GM19023 (cell line): ENCODE measurements at regions not wholly inside any gene's neighbourhood (a gene's known extent, or its start where the extent isn't known, plus 50 kb on each side); places are given as distances from the start of the nearest gene placed in this dataset.
"Not testable (repeated sequence)": the region's sequence is repeated elsewhere in the genome, so short reads cannot be mapped to it uniquely, and the experiment has no call there.

Source experiments
- ATAC-seq: cut with Tn5 transposase; IDR thresholded peaks from one replicate; pipeline ENCODE4 v1.9.1; 2021; ENCODE audit warnings: mild to moderate bottlenecking, moderate library complexity; ENCODE audit not compliant: unreplicated experiment

DNA sequence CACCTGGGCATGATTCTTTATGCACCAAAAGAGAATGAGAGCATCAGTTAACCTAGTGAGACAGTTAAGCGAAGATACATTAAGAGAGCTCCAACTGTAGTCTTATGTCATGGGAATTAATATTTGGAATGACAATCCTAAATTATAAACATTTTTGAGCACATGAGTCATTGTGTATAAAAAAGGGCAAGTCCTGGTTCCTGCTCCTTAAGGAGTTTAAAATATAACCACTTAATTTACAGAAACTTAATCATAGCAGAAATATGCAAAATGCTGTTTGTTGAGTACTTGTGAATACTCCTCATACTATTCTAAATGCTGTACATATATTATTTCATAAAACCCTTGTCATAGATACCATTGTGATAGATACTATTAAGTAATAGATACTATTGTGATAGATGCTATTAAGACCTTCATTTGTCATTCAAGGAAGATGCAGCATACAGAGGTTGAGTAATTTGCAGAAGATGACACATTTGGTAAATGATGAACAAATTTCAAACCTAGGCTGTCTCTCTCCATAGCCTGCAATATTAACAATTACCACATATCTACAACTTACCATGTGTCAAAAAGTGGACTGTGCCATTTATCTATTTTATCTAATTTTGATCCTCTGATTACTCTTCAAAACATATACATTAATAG, 301.0 kb downstream of the TBC1D4 start:
- no peak for ATAC-seq

DNA sequence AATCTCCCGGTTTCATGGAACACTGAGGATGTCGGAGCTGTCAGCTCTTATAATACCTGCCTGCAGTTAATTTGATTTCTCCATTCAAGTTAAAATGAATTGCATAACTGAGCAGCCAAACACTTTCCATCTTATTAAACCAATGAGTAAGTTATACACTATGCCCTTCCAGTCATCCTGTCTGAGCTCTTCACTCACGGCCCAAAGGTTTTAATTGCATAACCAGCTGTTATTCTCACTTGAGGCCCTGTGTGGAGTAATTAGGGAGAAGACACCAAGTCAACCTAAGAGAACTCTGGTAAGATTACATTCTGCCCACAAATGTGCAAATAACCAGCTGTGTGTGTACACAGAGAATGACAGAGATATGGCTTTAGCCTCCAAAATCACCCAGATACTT, 303.5 kb downstream of the TBC1D4 start:
- no peak for ATAC-seq

DNA sequence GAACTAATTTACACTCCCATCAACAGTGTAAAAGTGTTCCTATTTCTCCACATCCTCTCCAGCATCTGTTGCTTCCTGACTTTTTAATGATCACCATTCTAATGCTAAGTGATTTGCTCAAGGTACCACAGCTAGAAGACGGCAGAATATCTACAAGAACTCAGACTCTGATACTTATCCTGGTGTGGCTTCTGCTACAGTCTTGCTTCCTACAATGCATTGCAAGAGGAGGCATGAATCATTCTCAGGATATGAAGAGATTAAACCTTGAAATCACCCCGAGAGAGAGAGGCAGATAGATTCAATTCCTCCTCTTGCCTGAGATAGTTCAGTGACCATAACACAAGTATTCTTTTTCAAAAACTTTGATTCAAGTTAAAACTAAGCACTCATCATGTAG, 306.4 kb downstream of the TBC1D4 start:
- ATAC-seq, result no peak

DNA sequence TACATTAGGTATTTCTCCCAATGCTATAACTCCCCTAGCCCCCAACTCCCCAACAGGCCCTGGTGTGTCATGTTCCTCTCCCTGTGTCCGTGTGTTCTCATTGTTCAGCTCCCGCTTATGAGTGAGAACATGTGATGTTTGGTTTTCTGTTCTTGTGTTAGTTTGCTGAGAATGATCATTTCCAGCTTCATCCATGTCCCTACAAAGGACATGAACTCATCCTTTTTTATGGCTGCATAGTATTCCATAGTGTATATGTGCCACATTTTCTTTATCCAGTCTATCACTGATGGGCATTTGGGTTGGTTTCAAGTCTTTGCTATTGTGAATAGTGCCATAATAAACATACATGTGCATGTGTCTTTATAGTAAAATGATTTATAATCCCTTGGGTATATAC, 306.9 kb downstream of the TBC1D4 start:
- ATAC-seq, result not testable (repeated sequence)

DNA sequence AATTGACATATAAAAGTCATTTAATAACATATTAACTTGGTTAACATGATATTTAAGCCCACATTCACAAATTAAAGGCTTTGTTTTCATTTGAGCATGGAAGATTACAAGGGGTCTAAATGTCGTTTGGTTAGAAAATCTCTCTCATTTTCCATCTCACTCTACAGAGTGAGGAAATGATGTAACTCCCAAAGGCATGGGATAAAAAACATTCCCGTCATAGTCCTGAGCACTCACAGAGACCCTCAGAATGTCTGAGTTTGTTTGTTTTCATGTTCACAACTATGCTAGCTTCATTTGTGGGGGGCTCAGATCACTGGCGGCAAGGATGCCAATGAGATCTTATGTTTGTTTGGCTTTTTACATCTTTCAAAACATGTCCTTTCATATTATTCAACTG, 307.5 kb downstream of the TBC1D4 start:
- ATAC-seq, result no peak

DNA sequence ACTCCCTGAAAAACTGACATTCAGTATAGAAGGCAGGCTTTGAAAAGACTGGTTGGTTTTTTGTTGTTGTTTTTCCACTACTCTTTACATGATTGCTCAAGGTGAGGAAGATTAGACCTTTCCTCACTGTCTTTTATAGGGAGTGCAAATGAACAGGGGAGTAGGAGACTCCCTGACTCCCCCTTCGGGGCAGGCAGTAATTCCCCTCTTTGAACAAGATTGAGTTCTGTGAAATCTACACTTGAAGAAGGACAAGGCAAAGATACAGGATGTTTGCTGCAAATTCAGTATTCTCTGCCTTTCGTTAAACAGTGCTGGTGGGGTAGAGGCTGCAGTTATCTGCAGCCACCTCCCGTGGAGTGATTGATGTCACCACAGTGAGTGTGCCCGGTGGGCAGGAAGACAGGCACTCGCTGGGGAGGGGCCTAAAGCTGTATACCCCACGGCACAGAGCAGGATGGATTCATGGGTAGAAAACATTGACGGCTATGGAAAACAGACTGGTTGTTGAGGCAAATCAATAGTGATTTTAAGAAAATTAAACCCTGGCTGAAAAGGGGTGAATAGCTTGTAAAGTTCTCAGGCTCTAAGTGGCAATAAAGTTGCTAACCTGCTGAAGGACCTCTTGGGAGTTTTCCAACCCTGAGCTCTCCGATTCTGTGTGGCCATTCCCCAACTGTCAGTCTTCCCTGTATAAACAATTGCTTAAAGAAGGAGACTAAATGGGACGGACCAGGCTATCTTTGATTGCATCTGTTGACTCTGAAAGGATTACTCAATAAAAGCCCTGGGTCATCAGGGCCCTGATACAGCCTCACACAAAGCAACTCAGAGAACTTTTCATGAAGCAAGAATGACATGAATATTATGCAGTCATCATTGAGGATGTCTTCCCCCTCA, 308.3 kb downstream of the TBC1D4 start:
- ATAC-seq, result no peak

DNA sequence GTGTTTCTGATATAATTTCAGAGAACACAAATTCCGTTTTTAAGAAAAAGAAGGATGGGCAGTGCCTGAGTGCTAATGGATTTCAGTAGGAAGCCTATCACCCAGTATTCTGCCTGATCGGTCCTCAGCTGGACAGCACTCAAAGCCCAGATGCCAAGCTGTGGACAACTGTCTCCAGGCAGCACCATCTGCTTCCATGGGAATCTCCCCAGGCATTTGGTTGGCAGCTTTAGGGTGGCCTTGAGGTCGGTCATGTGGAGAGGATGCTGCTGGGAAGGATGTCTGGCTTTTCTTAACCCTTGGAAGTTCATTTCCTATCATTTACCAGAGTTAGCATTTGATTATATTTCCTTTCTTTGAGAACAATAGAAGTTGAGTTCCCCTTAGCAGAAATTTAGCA, 311.7 kb downstream of the TBC1D4 start:
- no peak for ATAC-seq

DNA sequence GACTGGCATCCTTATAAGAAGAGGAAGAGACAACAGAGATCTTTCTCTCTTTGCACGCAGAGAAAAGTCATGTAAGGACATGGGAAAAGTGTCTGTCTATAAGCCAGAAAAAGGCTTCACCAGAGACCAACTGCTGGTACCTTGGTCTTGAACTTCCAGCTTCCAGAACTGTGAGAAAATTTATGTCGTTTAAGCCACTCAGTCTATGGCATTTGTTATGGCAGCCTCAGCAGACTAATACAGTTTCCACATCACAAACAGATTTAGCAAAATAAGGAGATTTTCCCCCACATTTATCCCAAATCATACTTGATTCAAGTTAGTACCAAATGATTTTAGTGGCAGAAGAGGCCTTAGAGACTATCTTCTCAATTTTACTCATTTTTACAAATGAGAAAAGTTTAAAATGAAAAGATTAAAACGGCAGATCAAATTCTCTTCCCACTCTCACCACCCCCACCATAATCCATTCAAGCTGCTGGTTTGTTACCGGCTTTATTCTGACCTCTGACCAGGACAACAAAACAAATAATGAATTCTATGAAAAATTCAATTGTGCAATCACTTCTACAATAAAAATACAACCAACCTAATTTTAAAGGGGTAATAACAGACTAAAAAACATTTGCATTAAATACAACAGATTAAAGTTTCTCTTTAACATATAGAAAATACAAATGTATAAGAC, 316.3 kb downstream of the TBC1D4 start:
- no peak for ATAC-seq

DNA sequence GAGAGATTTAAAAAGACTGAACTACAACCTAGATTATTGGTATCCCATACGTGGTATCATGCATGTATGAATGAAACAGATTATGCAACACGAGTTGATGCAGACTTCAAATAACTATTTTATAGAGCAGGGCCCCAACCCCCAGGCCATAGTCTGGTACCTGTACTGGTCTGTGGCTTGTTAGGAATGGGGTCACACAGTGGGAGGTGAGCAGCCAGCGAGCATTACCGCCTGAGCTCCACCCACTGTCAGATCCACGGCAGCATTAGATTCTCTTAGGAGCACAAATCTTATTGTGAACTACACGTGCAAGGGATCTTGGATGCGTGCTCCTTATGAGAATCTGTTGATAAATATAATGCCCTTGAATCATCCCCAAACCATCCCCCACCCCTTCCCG, 320.2 kb downstream of the TBC1D4 start:
- ATAC-seq, result no peak

DNA sequence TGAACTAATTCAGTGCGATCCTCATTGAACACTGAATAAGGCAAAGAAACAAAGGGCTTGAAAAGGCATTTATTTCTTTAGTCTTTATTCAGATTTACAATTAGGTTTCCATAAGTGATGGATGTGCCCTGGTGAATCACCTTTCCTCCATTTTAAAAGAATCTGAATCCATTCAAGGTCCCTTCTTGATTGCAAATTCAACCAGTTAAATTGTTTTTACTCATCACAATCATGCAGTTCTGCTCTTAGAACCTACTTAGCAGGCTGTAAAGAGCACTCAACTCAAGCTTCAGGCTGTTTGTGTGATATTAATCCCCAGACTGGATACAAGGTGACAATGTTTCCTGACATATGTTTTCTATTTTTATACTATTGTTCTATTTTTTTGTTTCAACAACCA, 321.0 kb downstream of the TBC1D4 start:
- ATAC-seq, result no peak

DNA sequence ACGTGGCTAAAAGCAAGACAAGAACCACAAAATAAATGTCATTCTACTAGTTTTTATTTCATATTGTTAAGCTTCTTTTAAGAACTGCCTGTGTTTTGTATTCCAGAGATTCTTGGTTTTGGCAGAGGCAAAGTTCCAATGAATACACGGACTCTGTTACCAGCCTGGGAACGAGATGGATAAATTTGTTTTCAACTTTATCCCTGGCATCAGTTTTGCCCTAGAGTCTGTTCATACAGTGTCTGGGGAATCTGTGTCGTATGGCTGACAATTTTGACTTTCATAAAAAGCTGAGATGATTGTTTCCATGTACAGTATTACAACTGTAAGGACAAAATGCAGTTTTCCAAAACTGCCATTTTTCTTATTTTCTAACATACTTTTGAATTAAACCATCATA, 327.6 kb downstream of the TBC1D4 start:
- ATAC-seq, result no peak

DNA sequence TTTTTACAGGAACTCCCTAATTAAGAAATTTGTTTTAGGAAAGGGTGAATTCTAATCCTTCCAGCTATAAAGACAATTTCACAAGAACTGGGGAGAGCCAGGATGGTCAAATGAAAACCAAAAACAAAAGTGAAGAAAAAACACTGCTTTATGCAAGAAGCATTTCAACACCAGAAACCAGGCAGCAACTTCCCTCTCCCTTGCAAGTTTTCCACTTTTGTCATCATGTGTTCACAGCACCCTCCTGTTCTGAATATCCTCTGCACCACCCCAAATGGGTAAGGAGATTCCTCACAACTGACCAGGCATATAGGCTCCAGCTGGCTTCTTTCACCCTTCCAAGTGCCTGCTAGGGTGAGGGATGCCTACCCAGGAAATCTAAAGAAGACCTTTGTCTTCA, 328.1 kb downstream of the TBC1D4 start:
- ATAC-seq, result no peak

DNA sequence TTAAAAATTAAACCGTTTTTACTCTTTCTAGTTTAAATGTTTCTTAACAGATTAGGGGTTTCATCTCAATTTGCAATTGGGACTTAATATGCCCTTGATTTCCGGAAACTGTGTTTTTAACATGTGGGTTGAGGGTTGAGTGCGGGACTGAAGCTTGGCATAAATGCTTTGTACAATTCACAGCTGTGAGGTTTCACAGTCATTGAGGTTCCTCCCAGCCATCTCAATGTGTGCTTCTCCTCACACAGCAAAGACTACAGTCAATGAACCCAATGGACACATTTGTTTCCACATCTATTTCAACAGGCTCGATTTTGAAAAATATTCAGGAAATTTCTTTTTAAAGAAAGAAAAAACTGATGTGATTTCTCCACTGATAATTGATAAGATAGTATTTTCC, 328.6 kb downstream of the TBC1D4 start:
- ATAC-seq, result no peak

DNA sequence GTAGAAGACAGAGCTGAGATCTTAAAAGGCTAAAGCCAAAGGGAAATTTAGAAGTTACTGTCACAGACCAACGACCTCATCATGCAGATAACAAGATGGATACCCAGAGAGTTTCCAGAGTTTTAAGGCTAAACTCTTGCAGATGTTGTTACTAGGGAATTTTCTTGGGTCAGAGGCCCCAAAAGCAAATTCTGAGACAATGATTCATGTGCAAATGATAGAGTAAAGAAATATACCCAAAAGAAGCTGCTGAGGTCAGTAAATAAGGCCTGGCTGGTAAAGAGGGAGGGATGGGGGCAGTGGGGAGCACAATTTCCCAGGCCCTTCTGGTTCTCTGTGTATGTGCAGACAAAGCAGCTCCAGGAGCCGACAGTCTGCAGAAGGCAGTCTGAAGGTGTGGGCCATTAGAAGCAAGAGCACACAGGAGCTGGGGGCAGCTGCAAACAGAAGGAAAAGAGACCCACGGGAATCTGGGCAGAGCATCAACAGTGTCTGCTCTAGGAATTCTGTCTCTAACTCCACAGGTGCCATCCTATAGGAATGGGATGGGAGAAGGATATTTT, 330.8 kb downstream of the TBC1D4 start:
- no peak for ATAC-seq

DNA sequence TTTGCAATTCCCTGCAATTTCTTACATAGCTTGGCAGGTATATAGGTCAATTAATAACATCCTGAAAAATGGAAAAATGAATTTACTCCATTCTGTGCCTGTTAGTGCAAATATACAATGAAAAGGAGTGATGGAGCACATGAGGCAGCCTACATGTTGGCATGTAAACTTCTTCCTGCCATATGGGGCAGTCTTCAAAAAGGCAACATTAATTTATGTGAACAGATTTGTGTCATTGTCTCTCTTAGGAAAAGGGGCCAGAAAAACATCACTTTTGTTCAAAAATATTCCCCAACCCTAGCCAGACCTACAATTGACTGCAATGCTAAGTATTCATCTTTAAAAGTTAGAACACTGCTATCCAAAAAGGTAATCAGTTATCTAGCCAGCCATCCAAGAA, 332.2 kb downstream of the TBC1D4 start:
- ATAC-seq, result no peak

DNA sequence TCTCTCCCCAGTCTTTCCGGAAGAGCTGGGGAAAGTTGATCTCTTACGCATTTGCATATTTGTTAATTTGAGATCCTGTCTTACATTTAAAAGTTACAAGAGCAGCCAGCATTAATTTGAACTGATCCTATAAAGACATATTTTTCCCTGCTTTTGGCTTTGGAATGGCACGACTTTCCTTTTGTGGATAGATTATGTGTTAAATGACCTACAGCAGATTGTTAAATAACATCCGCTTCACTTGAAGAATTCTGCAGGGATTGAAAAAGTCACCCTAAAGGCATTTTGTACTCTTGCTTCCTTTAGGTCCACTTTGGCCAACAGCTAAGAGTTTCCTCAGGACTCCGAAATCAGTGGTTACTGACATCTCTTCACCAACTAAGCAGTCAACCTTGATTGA, 334.0 kb downstream of the TBC1D4 start:
- ATAC-seq, result no peak

DNA sequence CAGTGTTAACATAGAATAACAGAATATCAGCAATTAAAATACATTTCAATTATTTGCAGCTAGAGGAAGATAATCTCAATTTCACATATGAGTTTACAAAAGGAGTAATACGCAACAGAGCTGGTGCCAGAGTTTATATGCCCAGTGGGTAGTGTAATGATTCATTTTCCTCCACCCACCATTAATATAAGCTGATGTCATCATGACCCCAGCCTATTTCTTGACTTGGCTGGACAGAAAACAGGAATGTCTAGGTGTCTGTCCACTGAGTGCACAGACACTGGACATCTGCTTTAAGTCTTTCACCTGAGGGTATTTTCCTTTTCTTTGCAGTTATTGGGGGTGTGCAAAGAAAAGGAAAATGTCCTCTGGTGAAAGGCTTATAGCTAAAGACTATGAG, 335.5 kb downstream of the TBC1D4 start:
- no peak for ATAC-seq

DNA sequence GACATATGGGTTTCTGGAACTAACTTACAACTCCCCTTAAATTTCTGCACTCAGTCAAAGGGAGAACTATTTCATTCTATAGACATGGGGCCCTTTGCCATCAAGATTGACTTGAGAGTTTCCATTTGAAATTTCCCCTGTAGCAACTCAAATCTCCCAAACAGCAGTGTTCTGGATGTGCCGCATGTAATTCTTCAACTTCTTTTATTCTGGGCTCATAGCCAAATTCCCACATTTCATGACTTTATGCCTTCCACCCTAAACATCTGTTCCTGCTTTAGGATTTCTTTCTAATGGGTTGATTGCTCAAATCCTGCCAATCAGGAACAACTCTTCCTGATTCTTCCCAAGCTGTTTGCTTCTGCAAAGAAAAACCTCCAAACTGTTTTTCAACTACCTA, 336.0 kb downstream of the TBC1D4 start:
- ATAC-seq, result no peak

DNA sequence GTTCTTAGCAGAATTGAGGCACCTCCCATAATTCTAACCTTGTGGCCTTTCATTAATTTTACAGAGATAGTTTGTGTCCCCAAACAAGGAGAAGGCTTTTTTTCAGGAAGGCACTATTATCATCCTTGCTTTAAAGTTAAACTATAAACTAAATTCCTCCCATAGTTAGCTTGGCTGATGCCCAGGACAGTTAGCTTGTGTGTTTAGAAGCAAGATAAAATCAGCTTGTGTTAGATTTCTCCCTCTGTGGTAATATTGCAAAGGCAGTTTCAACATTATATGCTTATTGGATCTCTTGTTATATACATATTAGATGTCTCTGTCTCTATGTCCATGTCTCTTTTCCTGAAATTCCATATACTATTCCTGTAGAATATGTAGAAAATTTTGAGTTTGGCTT, 342.7 kb downstream of the TBC1D4 start:
- ATAC-seq, result no peak

DNA sequence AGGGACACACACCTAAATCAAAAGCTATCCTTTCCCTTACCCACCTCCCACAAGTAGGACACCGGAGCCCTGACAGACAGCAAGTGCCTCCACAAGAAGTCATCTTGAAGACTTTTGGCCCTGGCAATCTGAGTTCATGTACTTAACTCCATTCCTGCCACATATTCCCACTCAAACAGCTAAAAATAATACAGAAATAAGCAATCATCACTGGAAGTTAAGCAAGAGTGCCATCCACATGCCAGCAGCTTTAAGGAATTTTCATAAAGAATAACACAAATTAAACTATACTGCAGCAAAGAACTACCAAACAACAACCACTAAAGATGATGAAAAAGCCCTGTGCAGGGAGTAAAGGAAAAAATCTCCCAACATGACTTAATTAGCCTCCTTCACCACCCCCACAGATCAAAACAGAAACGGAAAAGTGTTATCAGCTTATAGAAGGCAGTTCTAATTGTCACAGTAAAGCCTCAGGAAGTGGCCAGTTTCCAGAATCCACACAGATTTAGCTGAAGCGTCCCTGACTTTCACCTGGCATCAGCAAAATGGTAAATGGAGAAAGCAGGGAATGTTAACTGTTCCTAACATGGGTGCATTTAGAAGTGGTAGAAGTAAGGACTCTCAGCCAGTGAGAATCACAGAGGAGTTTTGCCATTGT, 343.9 kb downstream of the TBC1D4 start:
- no peak for ATAC-seq

DNA sequence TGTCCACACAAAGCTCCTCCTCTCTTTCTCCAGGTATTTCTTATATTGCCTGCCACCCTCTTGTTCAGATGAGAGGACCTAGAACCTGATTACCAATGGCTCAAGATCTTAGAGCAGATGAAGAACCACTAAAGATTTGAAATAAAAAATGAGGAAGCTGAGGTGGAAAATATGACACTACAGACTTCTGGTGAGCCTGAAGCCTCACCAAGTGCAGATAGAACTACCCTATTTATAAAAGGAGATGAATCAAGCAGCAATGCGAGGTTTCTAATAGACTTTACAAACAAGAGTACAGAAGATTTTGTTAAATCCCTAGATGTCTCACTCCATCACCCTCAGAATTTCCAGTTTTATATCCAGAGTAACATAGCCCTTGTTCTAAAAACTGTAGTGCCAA, 345.8 kb downstream of the TBC1D4 start:
- no peak for ATAC-seq
